Skeletal muscle cell (primary cell): ENCODE measurements at regions not wholly inside any gene's neighbourhood (a gene's known extent, or its start where the extent isn't known, plus 50 kb on each side); places are given as distances from the start of the nearest gene placed in this dataset.
"Not testable (repeated sequence)": the region's sequence is repeated elsewhere in the genome, so short reads cannot be mapped to it uniquely, and the experiment has no call there.

Experiments used
- DNase-seq: peaks from one replicate; pipeline ENCODE4 v3.0.0-alpha.2; 2010; ENCODE audit warnings: low read depth
- H3K4me3 ChIP-seq: 2 replicates; pipeline ENCODE4 v1.5.1; 2011; ENCODE audit warnings: low read depth, mild to moderate bottlenecking, control low read depth, low read length, moderate library complexity

DNA sequence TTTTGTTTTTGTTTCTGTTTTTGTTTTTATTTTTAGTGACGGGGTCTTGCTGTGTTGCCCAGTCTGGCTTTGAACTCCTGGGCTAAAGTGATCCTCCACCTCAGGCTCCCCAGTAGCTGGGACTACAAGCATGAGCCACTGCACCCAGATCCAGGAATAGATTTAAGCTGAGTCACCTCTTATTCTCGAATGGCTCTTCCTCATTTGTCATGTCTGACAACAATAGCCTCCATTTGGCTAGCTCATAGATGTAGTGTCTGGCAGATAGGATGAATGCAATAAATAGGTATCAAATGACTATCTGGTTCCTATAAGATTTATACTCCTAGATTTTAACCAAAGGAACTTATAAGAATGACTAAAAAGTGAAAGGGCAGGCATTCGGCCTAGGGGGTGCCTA, 172.9 kb downstream of the TMEM26 start:
- no peak for DNase-seq
- H3K4me3 ChIP-seq = no peak overlapping the region

DNA sequence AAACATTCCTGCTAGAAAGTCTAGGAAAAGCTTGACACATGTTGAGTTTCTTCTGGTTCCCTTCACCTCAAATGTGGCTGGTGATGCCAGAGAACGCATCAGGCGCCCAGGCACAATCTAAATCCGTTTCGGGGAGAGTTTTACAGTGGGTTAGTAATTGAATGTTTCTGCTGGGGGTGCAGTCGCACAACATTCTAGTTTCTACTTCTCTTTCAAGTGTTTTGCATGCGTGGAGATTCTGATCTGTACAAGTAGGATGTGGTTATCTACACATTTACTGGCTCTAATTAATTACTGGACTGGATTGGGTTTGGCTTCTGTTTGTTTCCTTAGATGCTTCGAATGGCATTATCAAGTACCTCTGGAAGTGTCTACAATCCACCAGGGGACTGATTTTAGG, 173.8 kb downstream of the TMEM26 start:
- DNase-seq = no peak
- no peak overlapping the region for H3K4me3 ChIP-seq

DNA sequence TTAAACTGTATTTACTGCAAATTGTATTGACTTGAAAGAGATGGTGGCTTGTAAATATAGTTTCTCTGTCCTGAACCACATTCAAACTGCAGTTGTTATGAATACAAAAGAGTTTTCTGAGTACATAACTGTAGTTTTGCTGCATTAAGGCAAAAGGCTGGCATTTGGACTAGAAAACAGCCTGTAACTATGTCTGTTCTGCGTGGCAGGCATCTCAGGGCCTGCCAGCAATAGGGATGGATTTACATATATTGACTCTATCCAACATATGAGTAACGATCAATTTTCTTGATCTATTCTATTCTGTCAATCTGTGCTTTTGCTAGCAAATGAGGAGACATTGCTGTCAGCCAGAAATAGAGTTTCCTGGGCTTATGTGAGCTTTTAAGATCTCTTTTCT, 174.6 kb downstream of the TMEM26 start:
- DNase-seq = no peak
- no peak overlapping the region for H3K4me3 ChIP-seq

DNA sequence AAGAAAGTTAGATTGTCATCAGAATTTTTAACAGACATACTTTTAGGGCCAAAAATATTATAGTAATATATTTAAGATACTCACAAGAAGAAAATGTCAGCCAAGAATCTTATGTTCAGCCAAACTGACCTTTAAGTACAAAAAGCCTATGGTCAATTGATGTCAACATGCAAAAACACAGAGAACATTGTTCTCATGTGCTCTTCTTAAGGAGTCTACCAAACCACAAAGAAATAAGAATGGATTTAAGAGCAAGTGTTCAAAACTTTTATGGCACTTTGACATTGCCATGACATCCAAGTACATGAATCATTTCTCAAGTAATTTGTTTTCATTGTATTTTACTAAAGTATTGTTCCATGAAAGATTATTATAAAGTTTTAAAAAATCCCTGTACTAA, 180.4 kb downstream of the TMEM26 start:
- H3K4me3 ChIP-seq = no peak overlapping the region
- no peak for DNase-seq

DNA sequence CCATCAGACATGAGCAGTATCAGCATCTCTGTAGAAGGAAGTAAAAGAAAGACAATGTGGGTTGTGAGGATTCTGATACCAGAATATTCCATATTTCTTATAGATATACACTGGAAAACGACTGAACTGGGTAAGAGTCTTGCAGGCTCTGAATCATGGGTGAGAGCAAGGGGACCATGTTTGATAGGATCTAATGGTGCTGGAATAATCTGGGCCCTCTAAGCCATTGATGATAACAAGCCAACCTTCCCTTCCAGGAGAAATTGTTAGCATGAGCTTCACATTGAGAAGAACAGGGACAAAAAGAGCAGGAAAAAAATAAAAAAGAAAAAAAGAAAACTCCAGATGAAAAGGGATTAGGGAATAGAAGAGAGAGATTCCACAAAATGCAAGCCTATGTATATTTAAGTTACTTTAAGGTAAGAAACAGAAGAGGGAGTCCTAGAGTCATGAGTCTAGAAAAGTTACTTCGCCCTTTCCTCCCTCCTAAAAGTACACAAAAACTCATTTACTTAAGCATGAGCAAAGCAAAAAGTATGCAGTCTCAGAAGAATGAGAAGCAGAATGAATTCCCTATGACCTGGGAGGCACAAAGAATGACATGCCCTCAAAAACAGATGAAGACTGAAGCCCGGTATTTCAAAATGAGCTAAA, 181.9 kb downstream of the TMEM26 start:
- DNase-seq = peak; percentile 58
- H3K4me3 ChIP-seq = no peak overlapping the region

DNA sequence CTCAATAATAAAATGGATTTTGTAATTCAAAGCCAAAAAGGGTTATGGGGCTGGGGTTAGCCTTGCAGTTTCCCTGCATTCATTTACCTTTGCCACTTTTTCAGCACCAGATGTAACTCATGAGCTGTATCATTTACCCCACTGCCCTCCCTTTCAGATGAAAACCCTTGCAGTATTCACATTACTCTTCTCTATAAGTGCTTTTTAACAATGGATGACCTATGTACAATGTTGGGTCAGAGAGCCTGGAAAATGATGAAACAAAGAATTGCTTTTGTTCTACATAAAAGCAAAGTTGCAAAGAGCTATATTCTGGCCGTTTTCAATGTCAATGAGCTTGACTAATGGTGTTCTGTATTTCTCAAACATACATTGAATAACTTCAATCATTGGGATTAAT, 189.7 kb downstream of the TMEM26 start:
- no peak overlapping the region for H3K4me3 ChIP-seq
- DNase-seq = no peak

DNA sequence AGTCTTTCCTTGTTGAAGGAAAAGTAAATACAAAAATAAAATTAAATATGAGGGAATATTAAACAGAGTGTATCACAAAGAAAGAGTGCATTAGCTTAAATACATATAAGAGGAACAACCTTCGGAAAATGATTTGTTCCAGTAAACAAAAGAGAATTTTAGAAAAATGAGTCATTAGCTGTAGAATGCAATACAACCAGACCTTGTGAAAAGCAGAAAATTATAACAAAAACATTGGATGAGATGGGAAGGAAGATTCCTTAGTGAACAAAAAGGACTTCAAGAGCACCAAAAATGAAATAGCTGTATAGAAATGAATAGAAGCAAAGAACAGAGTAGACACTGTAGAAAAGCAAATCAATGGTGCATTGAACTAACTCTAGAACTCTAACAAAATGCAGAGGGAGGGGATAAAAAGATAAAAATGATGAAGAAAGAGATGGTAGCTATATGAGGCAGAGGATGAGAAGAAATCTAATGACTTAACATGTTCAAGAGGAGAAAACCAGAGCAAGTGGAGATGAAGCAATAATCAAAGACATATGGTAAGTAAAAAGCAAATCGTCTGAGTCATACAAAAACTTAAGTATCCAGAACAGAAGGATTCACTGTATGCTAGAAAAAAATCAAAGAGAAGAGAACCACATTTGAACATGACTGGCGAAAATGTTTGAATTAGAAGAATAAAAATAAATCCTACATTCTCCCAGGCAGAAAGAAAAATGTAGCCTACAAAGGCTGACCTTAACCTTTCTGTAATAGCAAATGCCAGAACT, 190.5 kb downstream of the TMEM26 start:
- no peak for DNase-seq
- no peak overlapping the region for H3K4me3 ChIP-seq

DNA sequence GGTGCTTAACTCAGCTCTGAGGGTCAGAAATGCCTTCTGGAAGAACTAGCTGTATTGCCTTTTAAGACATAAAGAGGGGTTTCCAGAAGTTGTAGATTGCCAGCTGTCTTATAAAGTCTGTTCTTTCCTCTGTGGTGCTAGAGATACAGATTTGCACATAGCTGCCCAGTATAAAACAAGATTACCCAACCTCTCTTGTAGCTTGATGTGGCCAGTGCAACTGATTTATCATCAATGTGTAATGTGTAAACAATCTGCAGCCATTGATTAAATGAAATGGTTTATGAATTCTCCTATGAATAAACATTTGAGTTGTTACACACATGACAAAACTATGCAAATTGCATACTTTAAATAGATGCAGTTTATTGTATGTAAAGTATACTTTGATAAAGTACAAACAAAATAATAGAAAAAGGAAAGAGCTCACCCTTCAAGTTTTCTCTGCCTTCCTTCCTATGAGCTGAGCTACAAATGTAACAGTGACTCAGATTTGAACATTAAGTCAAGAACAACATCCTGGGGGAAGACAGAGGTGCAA, 195.2 kb downstream of the TMEM26 start:
- DNase-seq = no peak
- no peak overlapping the region for H3K4me3 ChIP-seq

DNA sequence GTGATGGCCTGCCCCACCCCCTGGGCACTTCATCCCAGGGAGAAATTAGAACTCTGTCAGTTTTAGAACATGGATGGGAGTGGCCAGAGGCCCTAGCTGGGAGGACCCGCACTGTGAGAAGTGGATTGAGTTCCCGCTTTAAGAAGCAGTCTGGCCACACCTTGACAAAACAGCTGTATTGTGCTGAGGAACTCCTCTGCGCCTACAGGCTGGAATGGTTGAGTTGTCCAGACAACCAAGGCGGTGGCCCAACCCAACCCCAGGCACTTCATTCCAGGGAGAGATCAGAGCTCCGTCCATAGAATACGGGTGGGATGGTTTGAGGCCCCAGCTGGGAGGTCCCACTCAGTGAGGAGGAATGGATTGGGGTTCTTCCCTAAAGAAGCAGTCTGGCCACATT, 196.0 kb downstream of the TMEM26 start:
- DNase-seq = no peak
- no peak overlapping the region for H3K4me3 ChIP-seq

DNA sequence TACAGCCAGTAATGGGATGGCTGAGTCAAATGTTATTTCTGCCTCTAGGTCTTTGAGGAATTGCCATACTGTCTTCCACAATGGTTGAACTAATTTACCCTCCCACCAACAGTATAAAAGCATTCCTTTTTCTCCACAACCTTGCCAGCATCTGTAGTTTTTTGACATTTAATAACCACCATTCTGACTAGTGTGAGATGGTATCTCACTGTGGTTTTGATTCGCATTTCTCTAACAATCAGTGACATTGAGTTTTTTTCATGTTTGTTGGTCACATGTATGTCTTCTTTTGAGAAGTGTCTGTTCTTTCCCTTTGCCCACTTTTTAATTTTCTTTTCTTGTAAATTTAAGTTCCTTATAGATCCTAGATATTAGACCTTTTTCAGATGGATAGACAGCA, 200.9 kb downstream of the TMEM26 start:
- H3K4me3 ChIP-seq, DNase-seq: not testable (repeated sequence)

DNA sequence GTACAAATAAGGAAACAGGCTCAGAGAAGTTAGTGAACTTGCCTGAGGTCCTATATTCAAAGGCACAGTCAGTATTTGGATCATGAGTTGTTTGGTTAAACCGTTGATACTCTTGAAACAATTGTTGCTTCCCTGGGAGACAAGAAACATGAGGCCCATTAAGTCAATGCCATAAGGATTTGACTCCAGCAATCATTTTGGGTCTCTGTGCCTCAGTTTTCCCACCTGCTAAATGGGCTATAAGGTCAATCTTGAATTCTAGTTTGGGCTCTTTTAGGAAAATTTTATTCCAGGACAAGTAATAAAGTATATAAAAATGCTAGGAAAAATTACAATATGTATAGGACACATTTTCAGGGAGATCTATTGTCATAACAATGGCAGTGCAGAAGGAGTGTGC, 202.1 kb downstream of the TMEM26 start:
- no peak overlapping the region for H3K4me3 ChIP-seq
- DNase-seq = no peak

DNA sequence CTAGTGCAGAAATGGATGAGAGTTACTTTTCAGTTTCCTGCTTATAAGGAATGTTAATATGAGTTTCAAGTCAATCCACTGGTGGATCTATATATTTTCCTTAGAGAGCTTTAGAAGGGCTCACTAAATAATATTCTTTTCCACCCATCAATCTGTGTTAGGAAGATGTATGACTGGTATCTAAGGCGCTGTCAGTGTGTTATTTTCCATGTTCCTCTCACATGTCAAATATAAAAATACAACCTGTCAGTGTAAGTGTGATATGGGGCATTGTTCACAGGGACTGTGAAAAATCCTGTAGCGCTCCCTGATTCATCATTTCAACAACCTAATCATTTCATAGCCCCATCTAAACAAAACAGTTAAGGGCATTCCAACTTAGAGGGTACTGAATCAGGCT, 203.1 kb downstream of the TMEM26 start:
- DNase-seq = no peak
- H3K4me3 ChIP-seq = no peak overlapping the region

DNA sequence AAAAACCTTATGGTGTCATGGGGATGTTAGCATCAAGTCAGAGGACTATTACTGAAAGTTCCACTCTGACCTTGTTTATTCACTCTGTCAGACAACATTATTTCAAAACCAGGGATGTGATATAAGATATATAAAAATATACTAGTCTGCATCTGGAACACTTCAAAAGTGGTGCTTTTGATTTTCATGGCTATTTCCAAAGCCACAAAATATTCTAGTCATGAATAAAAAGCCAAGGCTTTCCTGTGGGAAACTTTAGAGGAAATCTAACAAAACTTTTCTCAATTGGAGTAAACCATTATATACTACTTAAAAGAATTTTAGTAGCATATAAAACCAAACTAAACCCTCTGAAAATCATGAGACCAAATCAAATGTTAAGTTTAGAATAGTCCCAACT, 205.2 kb downstream of the TMEM26 start:
- no peak overlapping the region for H3K4me3 ChIP-seq
- DNase-seq = no peak

DNA sequence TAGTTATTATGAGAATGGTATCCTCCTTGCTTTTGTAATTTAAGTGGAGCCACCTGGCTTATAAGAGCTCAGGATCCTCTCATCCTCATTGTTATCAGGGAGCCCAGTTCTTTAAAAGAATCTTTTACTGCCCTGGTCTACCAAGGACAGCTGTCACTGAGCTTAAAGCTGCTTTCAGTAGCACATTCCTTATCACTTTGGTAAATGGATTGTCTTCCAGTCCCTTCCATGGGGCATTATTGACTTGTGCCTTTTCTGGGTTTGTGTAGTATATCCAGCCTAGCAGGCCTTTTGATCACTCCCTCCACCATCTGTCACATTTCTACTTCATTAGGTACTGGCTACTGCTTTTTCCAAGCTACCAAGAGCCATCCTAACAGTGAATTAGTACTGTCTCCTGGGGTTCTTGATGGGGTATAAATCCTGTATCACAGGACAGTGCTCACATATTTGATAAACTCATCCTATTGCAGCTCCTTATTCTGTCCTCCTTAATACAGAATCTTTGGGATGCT, 208.9 kb downstream of the TMEM26 start:
- DNase-seq = no peak
- no peak overlapping the region for H3K4me3 ChIP-seq

DNA sequence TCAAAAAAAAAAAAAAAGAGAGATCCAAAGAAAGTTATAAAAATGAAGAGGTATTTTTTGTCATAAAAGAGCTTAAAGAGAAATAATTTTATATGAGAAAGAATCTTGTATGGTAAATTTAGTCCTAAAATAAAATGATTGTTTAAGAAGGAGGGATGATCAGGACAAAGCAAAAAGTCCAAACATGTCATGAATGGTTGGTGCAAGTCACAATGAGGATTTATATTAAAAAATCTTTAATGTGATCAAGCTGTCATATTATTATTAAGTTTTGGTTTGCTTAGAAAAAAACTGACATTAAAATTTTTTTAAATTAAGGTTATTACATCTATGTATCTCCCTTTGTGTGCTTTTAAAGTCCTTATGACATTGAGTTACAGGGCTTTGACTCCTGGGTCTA, 220.4 kb downstream of the TMEM26 start:
- DNase-seq = no peak
- H3K4me3 ChIP-seq = no peak overlapping the region

DNA sequence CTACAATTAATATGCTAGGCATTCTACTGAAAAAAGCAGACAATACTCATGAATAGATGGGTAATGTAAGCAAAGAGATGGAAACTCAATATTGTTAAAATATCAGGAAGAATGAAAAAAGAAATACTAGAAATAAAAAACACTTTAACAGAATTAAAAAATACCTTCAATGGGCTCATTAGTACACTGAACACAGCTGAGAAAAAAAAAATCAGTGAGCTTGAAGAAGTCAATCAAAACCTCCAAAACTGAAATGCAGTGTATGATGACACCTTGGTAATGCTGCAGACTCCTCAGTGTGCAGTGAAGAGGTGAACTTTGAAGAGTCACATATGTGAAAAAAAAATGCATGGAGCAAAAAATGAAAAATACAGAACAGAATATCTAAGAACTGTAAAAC, 227.2 kb downstream of the TMEM26 start:
- no peak overlapping the region for H3K4me3 ChIP-seq
- no peak for DNase-seq

DNA sequence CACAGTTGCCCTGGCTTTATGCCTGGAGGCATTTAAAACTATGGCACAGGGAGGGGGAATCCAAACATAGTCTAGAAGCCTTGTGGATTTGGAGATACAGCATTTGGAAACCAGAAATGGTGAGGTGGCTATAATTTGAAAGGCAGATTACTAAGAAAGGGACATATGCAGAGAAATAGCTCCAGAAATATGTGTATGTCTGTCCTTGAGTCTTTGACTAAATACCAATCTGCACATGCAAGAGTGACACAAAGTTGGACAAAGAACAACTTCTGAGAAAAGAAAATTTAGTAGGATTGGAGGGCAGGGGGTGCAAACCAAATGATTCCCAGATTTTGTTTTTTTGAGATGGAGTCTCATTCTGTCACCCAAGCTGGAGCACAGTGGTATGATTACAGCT, 229.6 kb downstream of the TMEM26 start:
- no peak overlapping the region for H3K4me3 ChIP-seq
- no peak for DNase-seq

DNA sequence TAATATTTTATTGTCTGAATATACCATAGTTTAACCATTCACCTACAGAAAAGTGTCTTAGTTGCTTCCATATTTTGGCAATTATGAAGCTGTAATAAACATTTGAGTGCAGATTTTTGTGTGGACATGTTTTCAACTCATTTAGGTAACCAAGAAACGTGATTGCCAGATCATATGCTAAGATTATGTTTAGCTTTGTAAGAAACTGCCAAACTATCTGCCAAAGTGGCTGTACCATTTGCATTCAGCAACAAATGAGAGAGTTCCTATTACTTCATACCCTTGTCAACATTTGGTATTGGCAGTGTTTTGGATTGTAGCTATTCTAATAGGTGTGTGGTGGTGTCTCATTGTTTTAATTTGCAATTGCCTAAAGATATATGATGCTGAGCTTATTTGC, 233.5 kb downstream of the TMEM26 start:
- H3K4me3 ChIP-seq = no peak overlapping the region
- DNase-seq = no peak

DNA sequence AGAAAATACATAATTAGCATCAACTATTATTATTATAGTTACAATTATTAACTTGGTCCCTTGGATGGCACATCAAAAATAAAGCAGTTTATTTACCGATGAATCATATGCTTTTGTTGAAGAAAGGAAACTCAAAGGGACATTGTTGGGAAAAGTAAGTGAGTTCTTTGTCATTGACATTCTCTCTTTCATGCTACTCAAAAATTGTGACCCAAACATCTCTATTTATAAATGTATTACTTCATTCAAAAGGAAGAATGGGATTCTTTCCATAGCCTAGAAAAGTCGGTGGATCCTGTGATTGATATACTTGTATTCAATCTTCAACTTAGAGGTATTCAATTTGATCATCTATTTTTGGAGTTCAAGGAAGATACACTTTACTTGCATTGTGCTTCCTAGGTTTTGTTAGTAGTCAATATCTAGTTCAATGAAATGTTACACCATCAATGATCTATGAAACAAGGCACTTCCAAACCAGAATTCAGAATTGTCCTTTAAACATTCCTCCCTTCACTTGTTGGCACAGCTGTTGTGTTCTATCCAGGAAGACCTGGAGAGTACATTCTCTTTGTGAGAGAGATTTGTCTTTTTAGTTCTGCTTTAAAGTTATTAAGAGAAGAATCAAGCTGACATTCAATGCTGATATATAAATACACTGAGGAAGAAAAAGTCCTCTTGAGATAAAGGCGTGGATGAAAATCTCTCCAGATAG, 235.2 kb downstream of the TMEM26 start:
- no peak overlapping the region for H3K4me3 ChIP-seq

DNA sequence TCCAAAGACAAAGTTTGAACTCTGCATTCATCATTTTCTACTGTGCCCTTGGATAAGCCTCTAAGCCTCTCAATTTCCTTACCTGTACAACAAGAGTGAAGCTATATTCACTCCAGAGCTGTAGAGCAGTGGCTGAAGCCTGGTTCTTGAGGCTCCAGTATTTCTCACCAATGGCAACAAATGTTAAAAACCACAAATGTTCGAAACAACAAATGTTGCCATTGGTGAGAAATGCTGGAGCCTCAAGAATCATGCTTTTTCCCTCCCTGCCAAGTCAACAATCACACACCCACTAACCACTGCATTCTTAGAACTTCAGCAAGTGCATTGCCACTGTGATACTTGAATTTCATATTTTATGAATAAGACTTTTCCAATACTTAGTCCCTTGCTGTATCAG, 237.9 kb downstream of the TMEM26 start:
- no peak for DNase-seq
- H3K4me3 ChIP-seq = no peak overlapping the region

More for the DNA sequence above, 235.2 kb downstream of the TMEM26 start:
- no peak for DNase-seq
